Ishikawa (cell line): ENCODE measurements at regions not wholly inside any gene's neighbourhood (a gene's known extent, or its start where the extent isn't known, plus 50 kb on each side); places are given as distances from the start of the nearest gene placed in this dataset.

Experiments
- CEBPB ChIP-seq: IDR thresholded peaks from 2 replicates; pipeline ENCODE4 v1.6.1; 2012
- EP300 ChIP-seq: IDR thresholded peaks from 2 replicates; pipeline ENCODE4 v1.6.1; 2012; ENCODE audit warnings: borderline replicate concordance
- FOXM1 ChIP-seq: IDR thresholded peaks from 2 replicates; pipeline ENCODE4 v1.6.1; 2012; ENCODE audit warnings: low read depth, borderline replicate concordance
- MAX ChIP-seq: IDR thresholded peaks from 2 replicates; pipeline ENCODE4 v1.6.1; 2012
- NFIC ChIP-seq: IDR thresholded peaks from 2 replicates; pipeline ENCODE4 v1.6.1; 2012
- RAD21 ChIP-seq: IDR thresholded peaks from 2 replicates; pipeline ENCODE4 v1.6.1; 2012; ENCODE audit warnings: low read depth
- REST ChIP-seq: IDR thresholded peaks from 2 replicates; pipeline ENCODE4 v1.6.1; 2012; ENCODE audit warnings: low read depth, mild to moderate bottlenecking
- TAF1 ChIP-seq: IDR thresholded peaks from 2 replicates; pipeline ENCODE4 v1.6.1; 2012; ENCODE audit warnings: low read depth, mild to moderate bottlenecking
- TCF12 ChIP-seq: IDR thresholded peaks from 2 replicates; pipeline ENCODE4 v1.6.1; 2012; ENCODE audit warnings: low read depth
- TEAD4 ChIP-seq: IDR thresholded peaks from 2 replicates; pipeline ENCODE4 v1.6.1; 2012
- ZBTB7A ChIP-seq: IDR thresholded peaks from 2 replicates; pipeline ENCODE4 v1.6.1; 2012; ENCODE audit warnings: low read depth

DNA sequence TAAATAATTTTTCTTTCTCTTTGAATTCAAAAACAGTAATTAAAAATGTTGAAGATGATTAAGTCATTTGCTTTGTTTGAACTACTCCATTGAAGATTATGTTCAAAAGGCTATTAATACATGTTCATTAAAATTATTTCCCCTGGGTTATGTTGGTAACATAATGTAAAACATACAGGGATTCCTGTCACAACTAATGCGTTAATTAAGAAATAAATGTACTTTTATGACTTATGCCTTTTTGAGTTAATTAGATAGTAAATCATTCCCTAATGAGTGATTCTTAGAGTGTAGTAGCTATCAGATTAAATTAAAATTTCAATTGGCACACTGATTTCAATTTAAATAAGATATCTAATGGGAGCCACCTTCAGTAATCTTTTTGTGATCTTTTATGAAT is 549.1 kb downstream of the ANKRD50 start:
- no peak for TF ChIP-seq TAF1
- TF ChIP-seq RAD21 = no peak
- no peak for TF ChIP-seq MAX
- TF ChIP-seq TEAD4 = no peak
- TF ChIP-seq REST = no peak
- no peak for TF ChIP-seq EP300
- no peak for TF ChIP-seq CEBPB
- no peak for TF ChIP-seq ZBTB7A
- TF ChIP-seq FOXM1 = no peak
- TF ChIP-seq TCF12 = no peak
- no peak for TF ChIP-seq NFIC
